ENCODE measurements at regions not wholly inside any gene's neighbourhood (a gene's known extent, or its start where the extent isn't known, plus 50 kb on each side); places are given as distances from the start of the nearest gene placed in this dataset.

- H3K4me1 ChIP-seq: peaks cover 0 to 98% (median 56%) of the 10 kb centered on the region in 4 donors
- no peak for DNase-seq
- intact Hi-C loops (cut with DNase I; ENCODE audit: low total_unique reads): loop anchor here (10.0 kb wide), 1 partner anchor 789 kb away; the partner anchor contains the start of gene ZCCHC2
- TF ChIP-seq CTCF (IDR thresholded peaks at IDR 0.05): no peak
- H3K36me3 ChIP-seq: no peaks in the 10 kb centered on the region
- no peak overlapping the region for H3K4me3 ChIP-seq
- peak overlapping the region; percentile 92 to 94 for H3K27ac ChIP-seq
- H3K9me3 ChIP-seq: no peaks in the 10 kb centered on the region
- H3K27me3 ChIP-seq: no peaks in the 10 kb centered on the region
Measured at GRCh38 chr18:61735564-61736102, 157.2 kb downstream of the RNF152 start.

GRCh38 chr18:61734396-61734795 is 158.4 kb downstream of the RNF152 start:
- no peaks in the 10 kb centered on the region for H3K36me3 ChIP-seq
- TF ChIP-seq CTCF (IDR thresholded peaks at IDR 0.05): no peak
- peak overlapping the region; percentile 92 to 94 for H3K27ac ChIP-seq
- no peaks in the 10 kb centered on the region for H3K9me3 ChIP-seq
- intact Hi-C loops (cut with DNase I; ENCODE audit: low total_unique reads): loop anchor here (10.0 kb wide), 1 partner anchor 790 kb away; the partner anchor contains the start of gene ZCCHC2
- no peak overlapping the region for H3K4me3 ChIP-seq
- no peaks in the 10 kb centered on the region for H3K27me3 ChIP-seq
- H3K4me1 ChIP-seq: peaks cover 0 to 97% (median 55%) of the 10 kb centered on the region in 4 donors
- no peak for DNase-seq

- no peaks in the 10 kb centered on the region for H3K9me3 ChIP-seq
- peak overlapping the region; percentile 88 to 94 for H3K27ac ChIP-seq
- no peak overlapping the region for H3K4me3 ChIP-seq
- TF ChIP-seq CTCF (IDR thresholded peaks at IDR 0.05): no peak
- H3K4me1 ChIP-seq: peaks cover 0 to 93% (median 49%) of the 10 kb centered on the region in 4 donors
- no peaks in the 10 kb centered on the region for H3K27me3 ChIP-seq
- peak; percentile 31 to 83 for DNase-seq
- no peaks in the 10 kb centered on the region for H3K36me3 ChIP-seq
- intact Hi-C loops (cut with DNase I; ENCODE audit: low total_unique reads): loop anchor here (10.0 kb wide), 1 partner anchor 792 kb away; the partner anchor contains the start of gene ZCCHC2
Measured at GRCh38 chr18:61732854-61733253, 160.0 kb downstream of the RNF152 start.

GRCh38 chr18:61731693-61732376 is 161.0 kb downstream of the RNF152 start:
- peak in 1 of 2 donors; percentile 81 for DNase-seq
- intact Hi-C loops (cut with DNase I; ENCODE audit: low total_unique reads): loop anchor here (10.0 kb wide), 1 partner anchor 793 kb away; the partner anchor contains the start of gene ZCCHC2
- Histone ChIP-seq H3K9me3 (no peaks in the 10 kb centered on the region), H3K36me3 (no peaks in the 10 kb centered on the region), H3K4me3 (no peak overlapping the region), H3K27ac (peak overlapping the region; percentile 88 to 94), H3K27me3 (no peaks in the 10 kb centered on the region), H3K4me1 (peaks cover 0 to 91% (median 39%) of the 10 kb centered on the region in 4 donors)
- TF ChIP-seq CTCF (IDR thresholded peaks at IDR 0.05): no peak

GRCh38 chr18:61731178-61731577 is 161.6 kb downstream of the RNF152 start:
- peaks cover 0 to 84% (median 35%) of the 10 kb centered on the region in 4 donors for H3K4me1 ChIP-seq
- H3K27me3 ChIP-seq: no peaks in the 10 kb centered on the region
- intact Hi-C loops (cut with DNase I; ENCODE audit: low total_unique reads): loop anchor here (10.0 kb wide), 1 partner anchor 794 kb away; the partner anchor contains the start of gene ZCCHC2
- H3K4me3 ChIP-seq: no peak overlapping the region
- H3K36me3 ChIP-seq: no peaks in the 10 kb centered on the region
- no peak for DNase-seq
- no peak for TF ChIP-seq CTCF (IDR thresholded peaks at IDR 0.05)
- peak overlapping the region; percentile 88 to 94 for H3K27ac ChIP-seq
- no peaks in the 10 kb centered on the region for H3K9me3 ChIP-seq

Measured in tibial artery (tissue), 4 donors.